IPS-NIHi11 (cell line): ENCODE measurements at regions not wholly inside any gene's neighbourhood (a gene's known extent, or its start where the extent isn't known, plus 50 kb on each side); places are given as distances from the start of the nearest gene placed in this dataset.
A peak's percentile ranks its signal among the peaks of the same experiment; 100 is the strongest.

Source experiments
- DNase-seq: peaks from one replicate; pipeline ENCODE4 v3.0.0; 2012; ENCODE audit warnings: mixed read lengths, low spot score

DNA sequence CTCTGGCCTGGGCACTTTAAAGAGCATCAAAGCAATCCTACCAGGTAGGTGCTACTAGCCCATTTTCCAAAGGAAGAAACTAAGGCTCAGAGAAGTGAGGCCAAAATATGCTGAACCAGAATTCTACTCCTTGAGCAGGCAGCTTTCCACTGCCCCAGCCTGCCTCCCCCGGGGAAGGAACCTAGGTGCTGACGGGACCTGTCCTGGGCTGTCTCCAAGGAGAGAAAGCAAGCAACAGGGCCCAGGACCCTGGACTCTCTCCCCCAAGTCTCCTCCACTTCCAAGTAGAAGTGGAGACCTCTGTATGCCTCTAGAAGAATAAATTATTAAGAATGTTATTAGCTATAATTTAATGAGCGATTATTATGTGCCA lies 159.5 kb downstream of the MRPL14 start:
- no peak for DNase-seq

DNA sequence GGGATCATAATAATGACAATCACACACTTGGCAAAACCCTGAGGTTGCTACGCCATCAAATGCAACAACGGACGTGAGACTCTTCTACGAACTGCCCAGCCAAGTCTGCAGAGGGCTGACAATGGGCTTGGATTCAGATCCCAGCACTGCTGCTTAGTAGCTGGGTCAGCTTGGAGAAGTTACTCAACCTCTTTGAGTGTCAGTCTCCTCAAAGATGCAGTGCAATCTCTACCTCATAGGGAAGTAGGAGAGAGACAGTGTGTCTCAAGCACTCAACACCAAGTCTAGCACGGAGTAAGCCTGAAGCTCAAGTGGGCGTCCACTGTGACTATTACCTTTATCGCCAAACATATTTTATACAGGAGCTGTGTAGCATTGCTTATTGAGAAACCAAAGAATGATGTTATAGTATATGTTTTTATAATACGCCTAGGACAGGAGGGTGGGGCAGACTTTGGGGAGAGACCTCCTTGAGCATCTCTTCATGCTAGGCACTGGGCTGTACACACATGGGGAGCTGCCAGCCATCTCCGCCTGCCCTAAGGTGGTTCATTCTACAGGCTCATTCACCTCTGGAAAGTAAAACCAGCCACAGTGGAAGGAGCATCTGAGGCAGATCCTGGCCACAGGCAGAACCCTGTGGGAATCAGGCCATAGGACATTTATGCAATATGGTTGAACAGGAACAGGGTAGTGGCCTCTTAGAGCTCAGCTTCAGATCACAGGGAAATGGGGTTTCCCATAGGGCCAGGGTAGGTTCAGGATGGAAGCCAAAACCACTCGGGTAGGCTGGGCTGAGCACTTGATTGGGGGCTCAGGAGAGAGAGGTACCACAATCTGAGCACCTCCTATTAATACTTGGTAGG lies 160.2 kb downstream of the MRPL14 start:
- no peak for DNase-seq

DNA sequence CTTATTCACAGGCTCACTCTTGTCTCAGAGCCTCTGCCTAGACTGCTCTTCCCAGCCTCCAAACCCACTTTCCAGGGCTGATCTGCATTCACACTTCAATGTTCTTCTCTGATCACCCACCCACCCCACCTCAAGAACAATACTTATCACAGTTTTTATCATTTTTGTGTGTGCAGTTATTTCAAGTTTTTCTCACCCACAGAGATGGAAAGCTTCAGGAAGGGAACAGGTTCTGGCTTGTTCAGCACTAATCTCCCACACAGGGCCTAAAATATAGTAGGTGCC lies 160.9 kb downstream of the MRPL14 start:
- DNase-seq = no peak

DNA sequence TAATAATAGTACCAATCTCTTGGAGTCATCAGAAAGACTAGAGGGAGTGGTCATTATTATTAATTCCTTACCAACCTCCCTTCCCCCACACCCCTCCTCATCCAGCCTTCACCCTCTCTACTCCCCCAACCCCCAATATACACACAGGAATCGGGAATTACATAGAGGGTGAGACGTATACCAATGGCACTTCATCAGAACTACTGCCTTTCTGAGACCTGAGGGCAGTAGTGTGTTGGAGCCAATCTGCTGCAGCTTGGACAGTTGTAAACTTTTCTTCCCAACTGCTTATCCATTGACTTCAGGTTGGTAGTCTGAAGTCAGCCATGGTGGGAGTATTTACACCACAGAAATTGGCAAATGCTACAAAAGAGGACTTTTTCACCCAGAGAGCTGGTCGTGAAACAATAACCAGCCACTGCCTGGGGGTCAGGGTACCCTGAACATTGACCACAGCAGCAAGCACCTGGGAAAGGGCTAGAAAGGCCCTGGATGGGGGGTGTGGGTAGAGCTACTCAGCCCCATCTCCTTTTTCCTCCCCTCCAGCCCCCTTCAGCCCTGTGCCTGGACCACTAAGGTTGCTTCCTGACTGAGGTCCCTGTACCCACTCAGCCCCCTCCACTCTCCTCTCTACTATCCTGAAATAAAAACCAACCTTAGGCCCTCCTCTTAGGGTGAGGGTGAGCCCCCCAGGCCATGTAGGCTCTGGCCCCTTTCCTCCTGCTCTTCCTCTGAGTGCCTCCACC lies 161.5 kb downstream of the MRPL14 start:
- no peak for DNase-seq

DNA sequence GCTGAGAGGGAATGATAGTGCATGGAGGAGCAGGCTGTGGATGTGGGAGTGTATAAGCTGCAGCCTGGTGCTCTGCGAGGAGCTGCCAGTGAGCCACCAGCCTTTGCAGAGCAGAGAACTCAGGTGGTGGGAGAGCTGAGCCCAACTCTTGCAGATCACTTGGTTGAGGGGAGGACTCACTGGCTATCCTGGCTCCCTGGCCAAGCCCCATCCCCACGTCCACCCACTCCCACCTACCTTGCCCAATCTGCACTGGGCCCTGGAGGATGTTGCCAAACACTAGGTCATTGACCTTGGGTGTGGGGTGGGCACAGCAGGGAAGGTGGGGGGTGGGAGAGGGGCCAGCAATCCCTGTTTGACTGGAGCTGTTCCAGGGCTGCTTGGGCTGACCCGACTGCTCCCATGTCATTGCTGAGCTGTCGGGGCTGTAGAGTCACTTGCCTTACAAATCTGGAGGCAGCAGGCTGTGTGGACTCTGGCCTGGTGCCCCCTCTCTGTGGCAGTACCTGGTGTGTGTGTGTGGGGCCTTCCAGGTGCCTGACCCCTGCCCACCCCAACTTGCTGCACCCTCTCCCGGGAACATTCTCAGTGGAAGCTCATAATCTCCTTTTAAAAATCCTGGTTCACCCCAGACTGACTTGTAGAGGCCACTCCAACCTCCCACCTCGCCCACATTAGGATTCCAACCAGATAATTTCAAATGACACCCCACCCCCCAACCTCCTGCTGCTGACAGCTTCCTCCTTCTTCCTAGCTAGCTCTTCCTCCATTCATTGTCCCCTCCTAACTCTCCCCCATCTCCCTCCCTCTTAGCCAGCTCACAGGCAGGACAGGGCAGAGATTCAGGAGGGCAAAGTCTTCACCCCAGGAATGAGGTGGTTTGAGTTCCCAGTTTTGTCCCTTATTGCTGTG lies 162.3 kb downstream of the MRPL14 start:
- DNase-seq = no peak

DNA sequence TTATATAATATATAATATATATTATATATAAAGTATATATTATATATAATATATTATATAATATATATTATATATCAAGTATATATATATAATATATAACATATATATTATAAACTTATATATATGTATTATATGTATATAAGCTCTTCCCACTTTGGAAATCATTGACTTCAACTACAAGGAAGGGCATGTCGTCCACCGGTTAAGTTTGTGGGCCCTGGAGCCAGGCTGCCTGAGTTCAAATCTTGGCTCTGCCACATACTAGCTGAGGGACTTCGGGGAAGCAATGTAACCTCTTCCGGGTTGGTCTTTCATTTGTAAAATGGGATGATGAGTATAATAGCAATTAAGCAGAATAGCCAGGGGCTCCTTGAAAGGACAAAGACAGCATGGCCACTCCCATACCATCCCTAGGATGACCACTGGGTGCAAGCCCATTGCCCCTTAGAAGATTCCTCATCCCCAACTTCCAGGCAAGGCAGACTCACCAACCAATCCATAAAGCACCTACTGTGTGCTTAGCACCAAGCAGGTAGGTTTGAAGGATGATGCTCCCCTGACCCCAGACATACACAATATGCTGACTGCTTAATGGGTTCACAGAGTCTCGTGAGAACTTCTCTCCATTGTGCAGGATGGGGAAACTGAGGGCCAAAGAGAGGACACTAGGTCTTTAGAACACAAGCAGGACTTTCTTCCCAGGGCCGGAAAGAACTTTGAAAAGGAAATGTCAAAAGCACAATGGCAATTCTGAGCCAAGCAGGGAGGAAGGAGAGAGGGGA lies 163.2 kb downstream of the MRPL14 start:
- no peak for DNase-seq

DNA sequence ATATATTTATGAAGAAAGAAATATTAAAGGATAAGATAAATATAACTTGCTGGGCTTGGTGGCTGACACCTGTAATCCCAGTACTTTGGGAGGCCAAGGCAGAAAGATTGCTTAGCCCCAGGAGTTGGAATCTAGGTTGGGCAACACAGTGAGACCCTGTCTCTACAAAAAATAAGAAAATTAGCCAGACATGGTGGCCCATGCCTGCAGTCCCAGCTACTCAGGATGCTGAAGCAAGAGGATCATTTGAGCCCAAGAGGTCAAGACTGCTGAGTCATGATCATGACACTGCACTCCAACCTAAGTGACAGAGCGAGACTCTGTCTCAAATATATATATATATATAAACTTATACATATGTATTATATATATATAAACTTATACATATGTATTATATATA lies 164.0 kb downstream of the MRPL14 start:
- no peak for DNase-seq

DNA sequence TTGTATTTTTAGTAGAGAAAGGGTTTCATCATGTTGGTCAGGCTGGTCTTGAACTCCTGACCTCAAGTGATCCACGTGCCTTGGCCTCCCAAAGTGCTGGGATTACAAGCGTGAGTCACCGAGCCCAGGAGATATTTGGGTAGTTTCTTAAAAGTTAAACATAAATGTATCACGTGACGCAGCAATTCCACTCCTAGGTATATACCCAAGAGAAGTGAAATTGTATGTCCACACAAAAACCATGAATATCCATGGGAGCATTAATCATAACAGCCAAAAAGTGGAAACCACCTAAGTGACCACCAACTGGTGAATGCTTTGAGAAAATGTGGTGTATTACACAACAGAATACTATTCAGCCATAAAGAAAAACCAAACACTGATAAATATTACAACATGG lies 164.8 kb downstream of the MRPL14 start:
- DNase-seq = no peak

DNA sequence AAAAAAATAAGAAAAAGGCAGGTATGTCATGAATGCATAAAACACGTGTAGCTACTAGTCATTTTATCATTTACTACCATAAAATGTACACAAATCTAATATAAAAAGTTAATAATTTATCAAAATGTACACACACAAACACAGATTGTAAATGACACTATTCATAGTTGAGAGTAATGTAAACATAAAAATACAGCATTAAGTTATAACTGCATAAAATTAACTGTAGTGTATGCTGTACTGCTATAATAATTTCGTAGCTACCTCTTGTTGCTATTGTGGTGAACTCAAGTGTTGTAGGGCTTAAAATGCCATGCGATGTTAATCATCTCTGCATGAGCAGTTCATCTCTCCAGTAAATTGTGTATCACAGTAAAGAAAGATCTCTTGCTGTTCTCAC lies 170.0 kb downstream of the MRPL14 start:
- DNase-seq = no peak

DNA sequence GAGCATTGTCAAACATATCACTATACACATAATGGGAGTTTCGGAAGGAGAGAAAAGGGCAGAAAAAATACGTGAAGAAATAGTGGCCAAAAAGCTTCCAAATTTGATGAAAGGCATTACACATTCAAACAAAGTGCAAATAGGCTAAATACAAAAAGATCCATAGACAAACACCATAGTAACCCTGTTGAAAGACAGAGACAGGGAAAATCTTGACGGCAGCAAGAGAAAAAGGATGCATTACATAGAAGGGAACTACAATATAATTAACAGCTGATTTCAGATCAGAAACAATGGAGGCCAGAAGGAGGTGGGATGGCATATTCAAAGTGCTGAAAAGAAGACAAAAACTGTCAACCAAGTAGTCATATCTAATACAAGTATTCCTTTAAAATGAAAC lies 170.8 kb downstream of the MRPL14 start:
- no peak for DNase-seq

DNA sequence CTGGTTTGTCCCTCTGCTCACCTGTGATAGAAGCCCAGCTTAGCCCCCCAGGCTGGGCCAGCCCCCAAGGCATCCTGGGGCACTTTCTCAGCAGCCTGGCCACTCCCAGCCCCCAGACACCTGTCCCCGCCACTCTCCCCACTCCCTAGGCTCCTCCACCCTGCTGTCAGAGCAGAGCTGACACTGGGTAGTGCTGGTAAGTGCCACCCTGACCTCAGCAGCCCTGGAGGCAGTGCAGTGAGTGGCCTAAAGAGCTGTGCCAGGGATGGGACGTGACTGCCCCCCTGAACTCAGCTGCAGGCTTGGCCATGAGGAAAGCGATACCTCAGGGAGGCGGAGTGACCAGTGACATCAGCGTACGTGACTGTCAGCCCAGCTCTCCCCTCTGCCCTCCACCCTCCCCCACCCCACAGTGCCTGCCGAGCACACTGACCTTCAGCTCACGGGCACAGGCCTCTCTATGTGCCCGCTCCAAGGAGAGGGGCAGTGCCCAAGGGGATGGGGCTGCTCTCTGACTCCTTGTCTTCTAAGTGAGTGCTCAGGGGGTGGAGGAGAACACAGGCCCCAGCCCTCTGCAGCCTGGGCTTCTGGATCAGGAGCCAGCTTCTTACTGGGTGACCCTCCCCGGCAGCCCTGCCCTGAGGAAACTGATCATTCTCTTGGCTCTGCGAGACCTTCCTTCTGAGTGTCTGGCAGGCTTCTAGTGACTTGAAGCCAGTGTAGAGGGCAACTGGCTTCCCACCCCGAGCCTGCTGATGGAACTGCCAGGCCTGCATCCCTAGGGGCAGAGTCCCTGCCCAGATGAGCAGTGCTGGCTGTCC lies 172.7 kb downstream of the MRPL14 start:
- no peak for DNase-seq

DNA sequence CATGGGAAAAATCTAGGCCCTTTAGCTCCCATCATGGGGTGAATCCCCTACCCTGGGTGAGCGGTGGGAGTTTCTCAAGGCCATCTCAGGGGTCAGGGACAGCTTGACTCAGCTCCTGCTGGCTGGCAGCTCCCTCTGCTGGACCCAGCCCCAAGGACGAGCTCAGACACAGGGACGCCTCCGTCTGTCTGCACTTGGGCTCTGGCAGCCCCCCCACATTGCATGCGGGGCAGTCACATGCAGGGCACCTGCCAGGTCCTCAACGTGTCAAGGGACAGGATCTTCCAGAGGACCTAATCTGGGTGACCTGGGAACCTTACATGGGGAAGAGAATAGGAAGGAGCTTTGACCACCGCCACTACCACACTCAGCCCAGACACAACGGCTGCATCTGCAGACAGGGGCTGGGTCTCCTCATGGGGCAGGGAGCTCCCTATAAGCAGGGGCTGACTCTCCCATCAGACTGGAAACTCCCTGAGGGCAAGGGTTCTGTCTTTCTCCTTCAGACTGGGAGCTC lies 173.4 kb downstream of the MRPL14 start:
- DNase-seq = peak; percentile 66

DNA sequence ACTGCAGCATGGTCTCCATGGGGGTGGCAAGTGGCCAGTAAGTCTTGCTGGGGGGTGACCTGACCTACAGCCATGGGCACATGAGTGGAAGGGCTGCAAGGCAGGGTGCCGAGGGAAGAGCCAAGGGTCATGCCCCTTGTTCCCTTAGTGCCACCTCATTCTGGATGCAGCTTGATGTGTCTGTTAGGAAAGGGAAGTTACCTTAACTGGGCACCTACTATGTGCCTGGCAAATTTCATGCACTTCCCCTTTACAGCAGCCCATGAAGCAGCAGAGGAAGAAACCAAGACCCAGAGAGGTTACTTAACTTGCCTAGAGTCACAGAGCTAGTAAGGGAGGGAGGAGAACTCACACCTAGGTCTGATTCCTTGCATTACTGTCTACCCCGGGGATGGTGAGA lies 174.0 kb downstream of the MRPL14 start:
- no peak for DNase-seq

DNA sequence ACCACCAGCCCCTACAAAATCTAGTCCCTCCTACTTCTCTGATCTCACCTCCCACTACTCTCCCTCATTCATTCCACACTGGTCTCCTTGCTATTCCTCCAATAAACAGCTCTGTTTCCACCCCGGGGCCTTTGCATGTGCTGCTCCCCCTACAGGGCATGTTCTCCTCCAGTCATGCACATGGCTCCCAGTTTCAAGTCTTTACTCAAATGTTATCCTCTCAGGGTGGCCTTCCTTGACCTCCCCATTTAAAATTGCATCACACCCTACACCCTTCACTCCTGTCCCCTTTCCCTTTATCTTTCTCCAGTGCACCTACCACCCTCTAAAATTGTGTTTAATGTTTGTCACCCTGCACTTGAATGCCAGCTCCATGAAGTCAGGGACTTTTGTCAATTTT lies 174.5 kb downstream of the MRPL14 start:
- DNase-seq = no peak

DNA sequence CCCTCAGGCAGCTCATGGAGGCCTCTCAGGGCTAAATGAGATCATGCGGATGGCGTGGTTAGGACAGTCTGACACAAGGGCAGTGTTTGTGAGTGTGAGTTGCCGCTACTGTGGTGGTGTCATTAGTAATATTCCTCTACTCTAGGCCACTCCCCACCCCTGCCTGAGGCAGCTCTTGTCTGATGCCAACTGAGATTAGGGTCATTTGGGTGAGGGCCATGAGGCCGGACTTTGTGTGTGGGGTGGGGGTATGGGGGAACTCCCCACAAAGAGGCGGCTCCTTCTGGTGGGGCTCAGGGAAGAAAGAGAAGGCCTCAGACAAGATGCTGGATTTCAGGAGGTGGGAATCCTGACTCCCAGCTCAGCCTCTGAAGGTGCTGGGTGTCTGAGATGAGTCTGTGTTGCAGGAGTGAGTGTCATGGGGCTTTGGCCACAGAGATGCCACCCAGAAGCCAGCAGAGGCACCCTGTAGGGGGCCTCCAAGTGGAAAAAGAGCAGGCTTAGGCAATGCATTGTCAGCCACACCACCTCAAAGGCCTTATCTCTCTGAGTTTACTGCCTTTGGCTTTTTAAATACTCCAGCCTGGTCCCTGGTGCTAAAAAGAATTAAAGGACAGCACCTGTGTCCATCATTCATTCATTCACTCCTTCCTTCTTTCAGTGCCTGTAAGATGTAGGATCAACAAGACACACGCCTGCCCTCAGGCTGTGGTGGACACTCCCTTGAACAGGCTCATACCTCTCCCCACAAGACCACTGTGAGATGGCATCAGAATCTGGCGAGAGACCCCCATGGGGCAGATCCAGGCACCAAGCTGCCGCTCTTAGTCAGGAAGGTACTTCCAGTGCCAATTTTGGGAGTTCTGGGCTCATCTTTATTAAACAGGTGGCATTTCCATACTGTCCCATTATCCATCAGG lies 175.2 kb downstream of the MRPL14 start:
- DNase-seq = no peak

DNA sequence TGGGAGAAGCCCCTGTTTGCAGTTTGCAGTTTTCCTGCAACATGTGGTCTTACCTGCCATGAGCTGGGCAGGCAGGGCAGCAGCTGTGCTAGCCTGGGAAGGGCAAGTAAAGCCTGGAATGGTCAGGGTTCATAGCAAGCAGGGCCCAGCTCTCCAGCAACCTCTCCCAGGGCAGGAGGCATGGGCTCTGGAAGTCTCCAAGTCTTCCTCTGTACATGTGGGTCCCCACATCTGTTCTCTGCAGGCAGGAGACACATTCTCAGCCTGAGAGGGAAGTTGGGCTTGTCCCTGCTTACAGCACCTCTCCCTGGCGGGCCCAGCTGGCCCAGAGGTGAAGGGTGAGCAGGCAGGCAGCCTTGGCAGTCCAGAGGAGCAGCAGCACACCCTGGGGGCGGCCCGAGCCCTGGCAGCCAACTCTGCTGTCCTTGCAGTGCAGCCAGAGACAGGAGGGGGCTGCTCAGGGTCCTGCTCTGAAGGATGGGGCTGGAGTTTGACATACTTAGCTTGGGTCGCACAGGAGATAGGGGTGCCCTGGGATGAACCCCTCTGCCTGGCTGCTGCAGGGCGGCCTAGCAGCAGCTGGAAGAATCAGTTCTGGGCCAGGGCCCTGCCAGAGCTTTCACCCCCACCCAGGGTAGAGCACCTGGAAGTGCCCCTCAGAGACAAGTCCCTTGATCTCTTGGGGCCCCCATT lies 176.0 kb downstream of the MRPL14 start:
- DNase-seq = peak; percentile 87

DNA sequence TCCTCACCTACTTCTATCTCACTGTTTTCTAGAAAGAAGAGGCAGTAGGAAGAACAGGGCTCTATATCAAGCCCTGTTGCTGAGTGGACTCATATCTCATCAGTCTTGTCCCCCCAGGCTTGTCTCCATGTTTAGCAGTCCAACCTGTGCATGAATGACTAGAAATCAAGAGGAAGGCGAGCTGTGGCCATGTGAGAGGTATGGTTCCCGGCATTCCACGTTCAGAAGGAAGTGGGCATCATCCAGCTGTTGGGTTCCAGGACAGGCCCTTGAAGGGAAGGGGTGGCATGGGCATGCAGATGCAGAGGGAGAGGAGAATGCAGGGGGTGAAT lies 176.6 kb downstream of the MRPL14 start:
- no peak for DNase-seq

DNA sequence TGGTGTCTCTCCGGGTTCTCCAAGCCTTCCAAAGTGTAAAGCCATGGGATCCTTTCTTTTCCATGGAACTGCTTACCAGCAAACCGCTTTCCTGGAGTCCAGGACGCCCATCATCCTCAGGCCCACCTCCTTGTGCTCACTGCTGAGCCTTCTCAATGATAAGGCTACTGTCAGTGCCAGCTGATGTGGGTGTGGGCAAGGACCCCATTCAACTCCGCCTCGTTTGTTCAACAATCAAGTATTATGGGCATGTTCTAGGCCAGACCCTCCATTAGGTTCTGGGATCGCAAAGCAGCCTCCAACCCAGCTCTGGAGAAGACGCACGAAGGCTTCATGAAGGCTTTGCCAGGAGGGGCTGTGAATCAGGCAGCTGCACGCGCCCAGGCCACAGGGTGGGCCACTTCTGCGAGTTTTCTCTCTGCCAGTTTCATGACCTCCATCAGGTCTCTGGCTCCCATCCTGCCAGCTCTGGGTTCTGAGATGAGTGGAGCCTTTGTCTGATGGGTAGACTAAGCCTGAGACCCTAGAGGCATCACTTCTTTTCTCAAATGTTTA lies 177.1 kb downstream of the MRPL14 start:
- DNase-seq = no peak

DNA sequence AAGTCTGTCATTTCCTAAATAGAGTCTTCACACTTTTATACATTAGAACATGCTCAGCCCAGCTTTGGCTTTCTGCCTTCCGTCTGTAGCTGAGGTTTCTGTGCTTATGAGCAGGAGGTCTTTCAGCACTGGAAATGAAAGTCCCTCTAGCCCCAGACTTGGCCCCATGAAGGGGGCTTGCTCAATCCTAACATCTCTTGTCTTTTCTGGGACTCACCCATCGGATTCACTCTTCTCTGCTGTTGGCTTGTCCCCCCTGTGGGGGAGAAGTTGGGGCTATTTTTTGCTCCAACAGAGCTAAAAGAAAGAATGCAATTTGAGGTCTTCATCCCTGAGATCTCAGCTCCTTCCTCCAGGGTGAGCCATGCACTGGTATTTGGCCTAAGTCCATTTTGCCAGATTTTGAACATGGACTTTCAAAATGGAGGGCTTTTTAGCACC lies 177.7 kb downstream of the MRPL14 start:
- DNase-seq = no peak
